ENCODE measurements at regions not wholly inside any gene's neighbourhood (a gene's known extent, or its start where the extent isn't known, plus 50 kb on each side); places are given as distances from the start of the nearest gene placed in this dataset.

- DNase-seq (ENCODE audit: low spot score): no peak
Measured at GRCh38 chr5:61737301-61737963, 405.4 kb downstream of the ZSWIM6 start.

- no peak for DNase-seq (ENCODE audit: low spot score)
Measured at GRCh38 chr5:61737964-61738340, 405.9 kb downstream of the ZSWIM6 start.

- no peak for DNase-seq (ENCODE audit: low spot score)
Measured at GRCh38 chr5:61738446-61738845, 406.4 kb downstream of the ZSWIM6 start.

- DNase-seq (ENCODE audit: low spot score): no peak
Measured at GRCh38 chr5:61744690-61745619, 412.9 kb downstream of the ZSWIM6 start.

GRCh38 chr5:61746831-61747575 lies 414.9 kb downstream of the ZSWIM6 start:
- no peak for DNase-seq (ENCODE audit: low spot score)

DNA sequence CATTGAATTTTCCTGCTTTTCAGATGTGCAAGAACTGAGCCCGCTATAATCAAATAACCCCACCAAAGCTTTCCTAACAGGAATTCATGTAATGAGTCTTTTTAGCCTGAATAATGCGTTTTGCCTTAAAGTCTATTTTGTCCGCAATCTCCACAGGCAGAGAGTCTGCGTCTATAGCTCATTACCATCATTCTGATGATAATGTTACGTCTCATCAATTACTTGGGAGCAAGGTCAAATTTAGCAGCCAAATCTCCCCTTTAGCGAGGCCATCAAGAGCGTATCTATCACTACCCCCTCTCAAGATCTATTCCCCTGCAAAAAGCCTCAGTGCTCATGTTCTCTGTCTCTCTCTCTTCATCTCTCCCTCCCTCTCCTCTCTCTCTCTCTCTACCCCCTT lies 416.1 kb downstream of the ZSWIM6 start:
- DNase-seq (ENCODE audit: low spot score): no peak

DNA sequence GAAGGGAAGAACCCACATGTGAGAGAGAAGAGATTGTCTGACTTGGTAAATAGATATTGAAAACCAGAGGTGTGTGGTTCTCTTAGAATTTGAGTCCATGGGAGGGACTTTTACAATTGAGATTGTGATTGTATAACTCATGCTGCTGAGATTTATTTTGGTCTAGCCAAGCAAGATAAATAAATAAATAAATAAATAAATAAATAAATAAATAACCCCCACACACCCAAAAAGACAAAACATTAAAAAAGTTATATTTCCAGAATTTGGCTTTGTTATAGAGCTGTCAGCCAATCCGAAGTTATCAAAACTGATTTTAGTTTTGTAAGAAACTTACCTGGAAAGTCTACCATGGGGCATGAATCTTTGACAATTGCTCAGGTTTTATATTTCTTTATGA lies 416.6 kb downstream of the ZSWIM6 start:
- DNase-seq (ENCODE audit: low spot score): no peak

DNA sequence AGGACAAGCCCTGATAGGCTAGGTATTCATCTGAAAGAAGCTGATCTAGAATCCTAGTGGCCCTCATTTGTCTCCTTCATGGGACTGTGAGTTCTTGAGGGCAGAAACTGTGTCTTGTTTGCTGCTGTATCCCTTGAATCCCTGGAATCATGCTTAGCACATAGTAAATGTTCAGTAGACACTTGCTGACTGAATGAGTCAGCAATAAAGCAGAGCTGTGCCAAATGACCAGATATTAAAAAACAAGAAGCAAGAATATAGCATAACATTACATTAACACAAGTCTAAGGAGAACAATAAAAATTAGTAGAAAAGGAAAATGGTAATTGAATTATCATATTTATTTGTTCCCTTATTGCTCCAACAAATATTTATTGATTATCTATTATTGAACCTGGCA lies 420.5 kb downstream of the ZSWIM6 start:
- DNase-seq (ENCODE audit: low spot score): no peak

GRCh38 chr5:61754792-61755191 lies 422.7 kb downstream of the ZSWIM6 start:
- DNase-seq (ENCODE audit: low spot score): no peak

DNA sequence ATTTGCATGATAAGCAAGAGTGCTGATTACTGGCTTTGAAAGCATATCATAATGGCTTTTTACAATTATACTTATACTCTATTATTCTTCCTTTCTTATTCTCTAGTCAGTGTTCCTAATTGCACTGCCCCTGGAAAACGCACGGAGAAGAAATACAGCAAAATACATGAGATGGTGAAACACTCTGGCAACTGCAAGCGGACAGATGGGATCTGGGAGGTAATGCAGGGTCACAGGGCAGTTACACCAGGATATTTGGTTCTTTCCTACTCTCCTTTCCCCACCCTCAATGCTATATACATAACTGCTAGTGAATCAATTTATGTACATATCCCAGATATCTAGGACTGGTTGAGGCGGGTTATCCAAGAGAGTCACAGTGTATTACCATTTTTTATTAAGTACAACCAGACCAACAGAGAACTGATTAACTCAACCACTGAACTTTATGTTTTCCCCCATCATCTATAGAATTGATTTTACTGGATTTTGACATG lies 423.7 kb downstream of the ZSWIM6 start:
- no peak for DNase-seq (ENCODE audit: low spot score)

GRCh38 chr5:61758711-61759110 lies 426.7 kb downstream of the ZSWIM6 start:
- DNase-seq (ENCODE audit: low spot score): no peak

DNA sequence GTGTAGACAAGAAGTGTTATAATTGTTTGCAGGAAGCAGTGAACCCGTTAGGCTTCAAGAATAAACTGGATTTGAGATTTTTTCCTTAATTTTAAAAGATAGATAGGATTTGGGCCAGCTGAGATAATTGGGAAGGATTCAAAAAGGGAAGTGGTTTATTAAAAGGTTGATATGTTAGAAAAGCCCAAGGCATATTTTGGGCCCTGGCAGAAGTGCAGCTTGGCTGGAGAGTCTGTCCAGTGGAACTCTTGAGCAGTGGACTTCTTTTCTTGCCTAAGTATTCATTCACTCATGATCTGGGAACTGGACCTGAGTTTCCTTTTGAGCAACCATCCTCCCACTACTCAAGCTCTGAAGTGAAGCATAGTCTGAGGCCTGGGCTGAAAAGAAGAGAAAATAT lies 433.4 kb downstream of the ZSWIM6 start:
- DNase-seq (ENCODE audit: low spot score): no peak

DNA sequence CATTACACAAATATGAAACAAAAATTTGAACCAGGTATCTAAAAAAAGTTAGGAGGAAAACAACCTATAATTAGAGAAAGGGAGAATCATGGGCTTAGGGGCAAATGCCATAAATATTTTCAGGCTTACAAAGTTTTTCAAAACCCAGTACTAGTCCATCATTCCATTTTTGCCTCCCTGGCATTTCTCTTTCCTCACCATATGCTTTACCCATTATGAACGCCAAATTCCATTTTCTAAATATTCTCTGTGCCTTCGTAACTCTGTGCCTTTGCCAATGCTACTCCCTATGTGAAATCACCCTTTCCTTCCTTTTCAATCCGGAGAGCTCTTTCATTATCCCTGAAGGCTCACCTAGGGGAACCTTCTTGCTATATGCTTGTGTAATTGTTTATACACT lies 434.1 kb downstream of the ZSWIM6 start:
- no peak for DNase-seq (ENCODE audit: low spot score)

DNA sequence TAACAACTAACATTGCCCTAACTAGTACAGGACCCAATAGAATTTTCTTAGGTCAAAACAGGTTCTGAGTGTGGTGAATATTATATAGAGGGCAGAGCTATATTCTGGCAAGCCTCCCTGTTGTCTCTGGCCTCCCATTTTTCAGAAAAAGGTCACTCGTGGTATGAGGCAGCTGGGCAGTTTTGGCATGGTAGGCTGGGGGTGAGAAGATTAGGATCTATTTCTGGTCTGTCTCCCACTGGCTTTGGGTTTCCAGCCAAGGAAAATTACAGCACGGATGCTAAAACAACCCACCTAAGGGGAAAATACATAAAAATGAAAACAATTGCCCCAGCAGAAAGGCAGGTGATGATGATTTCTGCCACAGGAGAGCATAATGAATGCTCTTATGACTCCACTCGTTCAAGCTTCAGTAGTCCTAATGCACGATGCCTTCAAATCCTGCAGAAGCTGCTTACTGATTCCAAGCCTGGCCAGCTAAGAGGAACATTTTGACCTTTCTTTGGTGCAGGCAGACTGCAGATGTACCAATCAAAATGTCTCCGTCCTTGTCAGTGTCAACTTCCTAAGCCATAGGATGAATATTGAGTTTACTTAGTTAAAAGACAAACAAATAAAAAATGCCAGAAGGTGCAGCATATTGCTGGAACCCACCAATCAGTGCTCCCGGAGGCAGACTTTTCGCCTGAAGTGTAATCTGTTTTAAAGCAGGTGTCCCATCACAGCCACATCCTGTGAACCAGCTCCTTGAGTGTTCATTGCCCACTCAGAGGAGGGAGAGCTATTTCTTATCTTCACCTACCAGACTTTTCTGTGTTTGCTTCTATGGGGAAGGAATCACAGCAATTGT lies 435.4 kb downstream of the ZSWIM6 start:
- no peak for DNase-seq (ENCODE audit: low spot score)

DNA sequence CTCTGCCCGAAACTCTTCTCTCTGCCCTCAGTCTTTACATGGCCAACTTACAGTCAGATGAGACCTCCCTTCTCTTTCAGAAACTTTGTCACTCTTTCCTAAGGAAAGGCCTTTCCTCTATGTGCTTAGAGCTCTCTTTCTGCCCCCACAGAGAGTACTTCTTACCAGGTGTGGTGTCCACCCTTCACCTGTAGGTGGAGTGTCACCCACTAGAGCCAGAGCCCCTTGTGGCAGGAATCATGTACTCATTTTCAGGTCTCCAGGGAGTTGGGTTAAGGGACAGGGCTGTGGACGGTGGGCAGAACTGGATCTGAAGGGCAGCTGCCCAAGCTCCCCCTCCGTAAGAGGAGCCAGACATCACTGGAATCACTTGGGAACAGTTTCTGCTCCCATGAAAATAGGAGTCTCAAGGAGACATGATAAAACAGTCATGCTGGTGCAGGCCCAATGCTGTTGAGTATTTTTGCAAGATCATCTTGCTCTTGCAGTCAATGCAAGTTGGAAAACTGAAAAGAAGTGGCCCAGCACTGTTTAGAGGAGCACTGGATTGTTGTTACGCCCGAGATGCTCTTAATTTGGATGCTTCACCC lies 436.7 kb downstream of the ZSWIM6 start:
- peak; percentile 56 for DNase-seq (ENCODE audit: low spot score)

DNA sequence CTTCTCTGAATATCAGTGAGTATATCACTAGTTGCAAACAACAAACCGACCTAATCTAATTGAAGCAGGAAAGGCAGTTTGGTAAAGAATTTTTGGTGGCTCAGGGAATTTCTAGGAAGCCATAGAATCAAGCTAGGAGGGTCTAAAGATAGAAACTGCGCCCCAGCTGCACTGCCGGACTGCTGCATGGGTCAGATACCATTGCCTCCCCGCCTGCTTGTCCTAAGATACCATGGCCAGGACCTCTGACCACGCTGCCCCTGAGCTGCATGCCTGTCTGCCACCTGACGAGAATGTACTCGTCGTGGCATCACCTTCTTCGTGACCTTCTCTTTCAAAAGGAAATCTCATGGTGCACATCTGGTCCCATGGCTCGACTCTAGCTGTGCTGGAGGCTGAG lies 439.0 kb downstream of the ZSWIM6 start:
- no peak for DNase-seq (ENCODE audit: low spot score)

DNA sequence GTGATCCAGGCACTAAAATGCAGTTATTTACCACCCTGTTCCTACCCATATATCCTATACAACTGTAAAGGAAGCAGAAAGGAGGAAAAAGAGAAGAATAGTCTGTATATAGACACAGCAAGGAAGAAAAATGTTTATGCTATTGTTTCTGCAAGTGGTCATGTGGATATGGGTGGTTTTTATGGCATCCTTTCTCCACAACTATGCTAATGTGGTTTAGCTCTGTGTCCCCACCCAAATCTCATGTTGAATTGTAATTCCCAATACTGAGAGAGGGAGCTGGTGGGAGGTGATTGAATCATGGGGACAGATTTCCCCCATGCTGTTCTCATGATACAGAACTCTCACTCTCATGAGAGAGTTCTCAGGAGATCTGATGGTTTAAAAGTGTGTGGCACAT lies 439.8 kb downstream of the ZSWIM6 start:
- no peak for DNase-seq (ENCODE audit: low spot score)

- no peak for DNase-seq (ENCODE audit: low spot score)
Measured at GRCh38 chr5:61775901-61776300, 443.8 kb downstream of the ZSWIM6 start.

GRCh38 chr5:61777292-61777691 lies 445.2 kb downstream of the ZSWIM6 start:
- DNase-seq (ENCODE audit: low spot score): no peak

DNA sequence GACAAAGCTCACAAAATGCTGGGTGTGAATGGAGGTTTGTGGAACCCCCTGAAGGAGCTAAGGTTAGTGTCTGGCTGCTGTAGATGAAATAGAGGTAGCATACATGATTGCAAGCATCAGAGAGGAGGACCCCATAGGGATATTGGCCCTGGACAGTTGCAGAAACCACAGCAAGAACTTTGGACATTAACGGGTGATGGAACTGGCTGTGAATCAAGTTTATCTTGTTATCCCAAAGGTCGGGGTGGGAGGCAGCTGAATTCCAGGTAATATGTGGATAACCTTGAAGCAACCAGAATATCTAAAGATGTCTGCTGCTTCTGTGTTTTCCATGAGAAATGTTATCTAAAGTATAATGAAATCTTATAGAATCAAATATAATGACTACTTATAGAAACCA lies 447.7 kb downstream of the ZSWIM6 start:
- no peak for DNase-seq (ENCODE audit: low spot score)

GRCh38 chr5:61783481-61783880 lies 451.4 kb downstream of the ZSWIM6 start:
- no peak for DNase-seq (ENCODE audit: low spot score)
